Liver (tissue), 8 donors: ENCODE measurements at regions not wholly inside any gene's neighbourhood (a gene's known extent, or its start where the extent isn't known, plus 50 kb on each side); places are given as distances from the start of the nearest gene placed in this dataset.

ENCODE experiments used
- DNase-seq: peaks from one replicate; pipeline ENCODE4 v3.0.0-alpha.2; 2017; ENCODE audit warnings: low spot score
- H3K27ac ChIP-seq, 2 donors: one replicate each; pipeline ENCODE4 v1.7.0; 2013; ENCODE audit warnings: inconsistent platforms in 2 of 2, low read length in 2 of 2, control low read depth in 1 of 2, low read depth in 1 of 2, mild to moderate bottlenecking in 1 of 2
- H3K27me3 ChIP-seq, 4 donors: one replicate each; pipeline versions ENCODE4 v1.6.1 to v1.7.0; 2013; ENCODE audit warnings: low read length in 3 of 4, inconsistent platforms in 1 of 4, mild to moderate bottlenecking in 1 of 4, moderate library complexity in 1 of 4; ENCODE audit not compliant: control insufficient read depth in 4 of 4, insufficient read depth in 4 of 4
- H3K36me3 ChIP-seq, 4 donors: one replicate each; pipeline versions ENCODE4 v1.6.1 to v1.7.0; 2013; ENCODE audit warnings: low read length in 3 of 4, mild to moderate bottlenecking in 3 of 4, low read depth in 1 of 4, moderate library complexity in 1 of 4; ENCODE audit not compliant: control insufficient read depth in 4 of 4, insufficient read depth in 3 of 4
- H3K4me1 ChIP-seq, 4 donors: one replicate each; pipeline versions ENCODE4 v1.6.1 to v1.7.0; 2013; ENCODE audit warnings: low read length in 3 of 4, mild to moderate bottlenecking in 3 of 4, moderate library complexity in 1 of 4; ENCODE audit not compliant: control insufficient read depth in 4 of 4, insufficient read depth in 4 of 4
- H3K4me3 ChIP-seq, 3 donors: one replicate each; pipeline versions ENCODE4 v1.6.1 to v1.7.0; 2013; ENCODE audit warnings: low read length in 3 of 3, control low read depth in 1 of 3, low read depth in 1 of 3, mild to moderate bottlenecking in 1 of 3
- H3K9ac ChIP-seq, 2 donors: one replicate each; pipeline ENCODE4 v1.7.0; 2013; ENCODE audit warnings: low read length in 2 of 2, mild to moderate bottlenecking in 2 of 2, moderate library complexity in 2 of 2, control low read depth in 1 of 2, low read depth in 1 of 2
- H3K9me3 ChIP-seq, 4 donors: one replicate each; pipeline versions ENCODE4 v1.6.1 to v1.7.0; 2013; ENCODE audit warnings: low read length in 3 of 4; ENCODE audit not compliant: control insufficient read depth in 4 of 4
- ATF3 ChIP-seq: IDR thresholded peaks from 2 replicates; pipeline ENCODE4 v1.6.1; 2016; ENCODE audit warnings: antibody characterized with exemption
- CTCF ChIP-seq: fragments of 150-350 bp; IDR thresholded peaks from 2 replicates; pipeline ENCODE4 v1.5.1; 2017; ENCODE audit warnings: improper control_type of control experiment, low read depth, low read length; ENCODE audit not compliant: missing input control
- EGR1 ChIP-seq, 2 donors: IDR thresholded peaks; 2 replicates each; pipeline ENCODE4 v1.6.1; 2016 to 2018; ENCODE audit warnings: antibody characterized with exemption in 2 of 2, low read depth in 2 of 2
- FOXA1 ChIP-seq: IDR thresholded peaks from 2 replicates; pipeline ENCODE4 v1.6.1; 2016; ENCODE audit warnings: antibody characterized with exemption
- FOXA2 ChIP-seq: IDR thresholded peaks from 2 replicates; pipeline ENCODE4 v1.6.1; 2016; ENCODE audit warnings: antibody characterized with exemption
- GABPA ChIP-seq, 2 donors: IDR thresholded peaks in 1 of 2; conservative IDR thresholded peaks in 1 of 2; 2 replicates each; pipeline ENCODE4 v1.6.1; 2016; ENCODE audit warnings: antibody characterized with exemption in 2 of 2, mild to moderate bottlenecking in 1 of 2, moderate library complexity in 1 of 2
- HNF4G ChIP-seq: IDR thresholded peaks from 2 replicates; pipeline ENCODE4 v1.6.1; 2016; ENCODE audit warnings: antibody characterized with exemption
- JUND ChIP-seq, 2 donors: IDR thresholded peaks; 2 replicates each; pipeline ENCODE4 v1.6.1; 2016; ENCODE audit warnings: antibody characterized with exemption in 2 of 2
- NR2F2 ChIP-seq: IDR thresholded peaks from 2 replicates; pipeline ENCODE4 v1.6.1; 2016; ENCODE audit warnings: antibody characterized with exemption
- RAD21 ChIP-seq, 2 donors: IDR thresholded peaks; 2 replicates each; pipeline ENCODE4 v1.6.1; 2016; ENCODE audit warnings: antibody characterized with exemption in 2 of 2, mild to moderate bottlenecking in 2 of 2
- REST ChIP-seq: IDR thresholded peaks from 2 replicates; pipeline ENCODE4 v1.6.1; 2016; ENCODE audit warnings: antibody characterized with exemption, mild to moderate bottlenecking
- RXRA ChIP-seq, 2 donors: IDR thresholded peaks; 2 replicates each; pipeline ENCODE4 v1.6.1; 2017 to 2018; ENCODE audit warnings: antibody characterized with exemption in 2 of 2, mild to moderate bottlenecking in 1 of 2
- SP1 ChIP-seq: IDR thresholded peaks from 2 replicates; pipeline ENCODE4 v1.6.1; 2018; ENCODE audit warnings: antibody characterized with exemption, mild to moderate bottlenecking
- TAF1 ChIP-seq: conservative IDR thresholded peaks from 2 replicates; pipeline ENCODE4 v1.6.1; 2016; ENCODE audit warnings: antibody characterized with exemption, mild to moderate bottlenecking
- YY1 ChIP-seq: IDR thresholded peaks from 2 replicates; pipeline ENCODE4 v1.6.1; 2016; ENCODE audit warnings: antibody characterized with exemption, mild to moderate bottlenecking
- ZBTB33 ChIP-seq: IDR thresholded peaks from 2 replicates; pipeline ENCODE4 v1.6.1; 2016; ENCODE audit warnings: antibody characterized with exemption
- WGBS: extraction: QIAGEN DNeasy Blood & Tissue Kit; methylation state at CpG from one replicate; pipeline ENCODE4 v1.1.7; 2013; 5-methylcytosine and 5-hydroxymethylcytosine counted together
- TF ChIP-seq, protein P1 (sequence below): IDR thresholded peaks from 2 replicates; pipeline ENCODE4 v1.6.1; 2016; ENCODE audit warnings: antibody characterized with exemption
- donor health status: healthy.
- donor health status: healthy.
- donor health status: healthy.
- donor health status: healthy.
- donor health status: healthy.

GRCh38 chr12:125988545-125988944 lies 923.3 kb downstream of the AACS start:
- Histone ChIP-seq H3K4me3 (no peak overlapping the region), H3K36me3 (no peaks in the 10 kb centered on the region), H3K27me3 (no peaks in the 10 kb centered on the region), H3K4me1 (peaks cover 0 to 6% (median 2%) of the 10 kb centered on the region in 4 donors), H3K9me3 (no peaks in the 10 kb centered on the region), H3K9ac (no peak overlapping the region), H3K27ac (no peak overlapping the region)
- TF ChIP-seq TAF1 (no peak), RXRA (IDR thresholded peaks at IDR 0.05) (no peak)
- no peak for DNase-seq
- 93% methylated on average over 4 of the region's 4 CpGs for WGBS

DNA sequence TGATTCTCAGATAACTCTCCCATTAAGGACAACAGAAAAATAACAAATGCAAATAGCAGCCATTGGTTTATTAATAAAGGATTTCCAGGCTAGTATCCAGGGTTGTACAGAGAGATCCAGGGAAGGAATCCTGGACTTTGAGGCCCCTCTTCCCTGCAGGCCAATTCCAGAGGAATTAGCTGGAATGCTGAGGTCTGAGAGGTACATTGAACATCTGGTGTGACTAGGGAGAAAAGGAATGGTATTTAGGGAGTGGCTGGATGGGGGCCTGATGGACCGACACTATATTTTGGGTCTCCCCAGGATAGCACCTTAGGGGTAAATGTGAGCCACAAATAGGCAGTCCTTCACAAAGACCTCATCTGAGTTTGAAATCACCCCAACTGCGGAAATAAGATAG lies 924.5 kb downstream of the AACS start:
- Histone ChIP-seq H3K36me3 (no peaks in the 10 kb centered on the region), H3K4me3 (no peak overlapping the region), H3K9ac (no peak overlapping the region), H3K27ac (no peak overlapping the region), H3K4me1 (no peaks in the 10 kb centered on the region), H3K9me3 (no peaks in the 10 kb centered on the region), H3K27me3 (no peaks in the 10 kb centered on the region)
- DNase-seq, result no peak
- TF ChIP-seq ZBTB33 (no peak), YY1 (no peak), NR2F2 (no peak), FOXA1 (no peak), EGR1 (IDR thresholded peaks at IDR 0.05; ENCODE audit: low read depth in 2 of 2) (no peak), ATF3 (no peak), RXRA (IDR thresholded peaks at IDR 0.05) (no peak), TAF1 (no peak), GABPA (IDR thresholded peaks at IDR 0.05 in 1 of 2, conservative IDR thresholded peaks at IDR 0.05 in 1 of 2) (no peak), SP1 (no peak), CTCF (no peak), REST (no peak), HNF4G (no peak), RAD21 (IDR thresholded peaks at IDR 0.05) (no peak), FOXA2 (no peak), JUND (IDR thresholded peaks at IDR 0.05) (no peak)
- TF ChIP-seq, protein P1, sequence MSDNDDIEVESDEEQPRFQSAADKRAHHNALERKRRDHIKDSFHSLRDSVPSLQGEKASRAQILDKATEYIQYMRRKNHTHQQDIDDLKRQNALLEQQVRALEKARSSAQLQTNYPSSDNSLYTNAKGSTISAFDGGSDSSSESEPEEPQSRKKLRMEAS, result no peak
- 96% methylated on average over 2 of the region's 2 CpGs for WGBS
